SK-N-MC (cell line): ENCODE measurements at regions not wholly inside any gene's neighbourhood (a gene's known extent, or its start where the extent isn't known, plus 50 kb on each side); places are given as distances from the start of the nearest gene placed in this dataset.

Experiments
- DNase-seq: peaks from one replicate; pipeline ENCODE4 v3.0.0-alpha.2; 2011; ENCODE audit warnings: low read depth, low spot score
- H3K27ac ChIP-seq: fragments of 200-600 bp; sonication (generic); 2 replicates; pipeline ENCODE4 v1.5.1; 2016; ENCODE audit warnings: mixed run types
- H3K36me3 ChIP-seq: fragments of 200-600 bp; sonication (generic); 2 replicates; pipeline ENCODE4 v1.6.1; 2017; ENCODE audit warnings: antibody characterized with exemption, low read length, mixed read lengths; ENCODE audit not compliant: insufficient read depth
- H3K4me3 ChIP-seq: fragments of 200-600 bp; sonication (generic); 2 replicates; pipeline ENCODE4 v1.5.1; 2016
- H3K9ac ChIP-seq: fragments of 200-600 bp; sonication (generic); 2 replicates; pipeline ENCODE4 v1.8.0; 2017; ENCODE audit warnings: mixed run types, mixed read lengths; ENCODE audit not compliant: insufficient read length
- H3K9me3 ChIP-seq: fragments of 200-600 bp; sonication (generic); 2 replicates; pipeline ENCODE4 v1.6.1; 2017; ENCODE audit warnings: low read depth, mild to moderate bottlenecking, antibody characterized with exemption, low read length, moderate library complexity, mixed read lengths
- EZH2 ChIP-seq: fragments of 200-600 bp; sonication (generic); IDR thresholded peaks from one replicate; pipeline ENCODE4 v1.6.1; 2017; ENCODE audit warnings: antibody characterized with exemption
- FOXP2 ChIP-seq: optimal IDR thresholded peaks from 2 replicates; pipeline ENCODE3; 2011; ENCODE audit warnings: mild to moderate bottlenecking, moderate library complexity; ENCODE audit not compliant: insufficient read depth; ENCODE audit errors: extremely low read length, control extremely low read depth
- POLR2AphosphoS5 ChIP-seq: IDR thresholded peaks from 2 replicates; pipeline ENCODE4 v1.6.1; 2012; ENCODE audit warnings: mild to moderate bottlenecking, low read depth, low read length, borderline replicate concordance

DNA sequence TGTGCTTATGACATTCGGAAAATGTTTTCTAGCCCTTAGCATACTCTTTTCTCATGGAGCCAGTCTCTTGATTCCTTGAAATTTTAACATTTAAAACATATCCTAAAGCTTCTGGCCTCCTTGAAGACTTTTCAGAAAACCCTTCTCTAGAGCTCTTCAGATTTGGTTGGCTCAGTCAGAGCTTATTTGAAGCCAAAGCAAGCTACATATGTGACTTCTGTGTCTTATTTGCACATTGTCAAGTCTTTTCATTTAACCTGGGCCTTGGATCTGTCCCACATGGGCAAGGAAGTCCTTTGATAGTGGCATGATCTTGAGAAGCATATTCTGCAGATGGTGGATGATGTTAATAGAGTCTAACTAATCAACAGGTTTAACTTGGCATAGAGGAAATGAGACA is 116.5 kb downstream of the LACC1 start:
- DNase-seq: no peak
- Histone ChIP-seq H3K9ac (no peak overlapping the region), H3K9me3 (no peaks in the 10 kb centered on the region), H3K4me3 (no peak overlapping the region), H3K27ac (no peak overlapping the region), H3K36me3 (no peaks in the 10 kb centered on the region)
- TF ChIP-seq FOXP2: no peak
- TF ChIP-seq EZH2: no peak
- TF ChIP-seq POLR2AphosphoS5: no peak

- H3K9me3 ChIP-seq: no peaks in the 10 kb centered on the region
- H3K27ac ChIP-seq: no peak overlapping the region
- no peak overlapping the region for H3K4me3 ChIP-seq
- H3K36me3 ChIP-seq: no peaks in the 10 kb centered on the region
- no peak overlapping the region for H3K9ac ChIP-seq
- TF ChIP-seq FOXP2 (no peak), EZH2 (no peak), POLR2AphosphoS5 (no peak)
- DNase-seq: no peak
Measured at GRCh38 chr13:44003481-44003880, 123.8 kb downstream of the LACC1 start.

GRCh38 chr13:44004878-44005277 is 125.2 kb downstream of the LACC1 start:
- H3K36me3 ChIP-seq: no peaks in the 10 kb centered on the region
- DNase-seq: no peak

DNA sequence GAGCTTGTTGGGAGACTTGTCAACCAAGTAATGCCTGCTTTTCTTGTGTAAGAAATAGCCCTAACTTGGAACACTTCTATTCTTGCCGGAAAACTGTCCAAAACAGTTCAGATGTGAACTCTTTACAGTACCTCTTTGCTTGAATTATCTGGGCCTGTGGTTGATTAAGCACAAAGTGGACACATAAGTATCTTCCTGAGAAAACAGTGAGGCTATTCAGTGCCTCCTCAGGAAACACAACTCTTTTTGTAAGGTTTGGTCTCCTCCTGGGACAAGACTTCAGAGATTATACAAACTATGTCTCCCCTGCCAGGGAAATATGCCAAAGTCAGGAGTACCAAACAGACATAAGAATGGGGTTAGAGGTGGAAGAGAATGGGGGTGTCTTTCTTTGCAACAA is 127.7 kb downstream of the LACC1 start:
- H3K4me3 ChIP-seq: no peak overlapping the region
- no peak for DNase-seq
- H3K9me3 ChIP-seq: no peaks in the 10 kb centered on the region
- TF ChIP-seq EZH2 (no peak), POLR2AphosphoS5 (no peak), FOXP2 (no peak)
- H3K27ac ChIP-seq: no peak overlapping the region
- H3K36me3 ChIP-seq: no peaks in the 10 kb centered on the region
- H3K9ac ChIP-seq: no peak overlapping the region

More at GRCh38 chr13:44004878-44005277, 125.2 kb downstream of the LACC1 start:
- Histone ChIP-seq H3K9me3 (no peaks in the 10 kb centered on the region), H3K4me3 (no peak overlapping the region), H3K27ac (no peak overlapping the region), H3K9ac (no peak overlapping the region)
- TF ChIP-seq POLR2AphosphoS5 (no peak), EZH2 (no peak), FOXP2 (no peak)

GRCh38 chr13:44011036-44011435 is 131.3 kb downstream of the LACC1 start:
- no peaks in the 10 kb centered on the region for H3K36me3 ChIP-seq
- H3K9me3 ChIP-seq: no peaks in the 10 kb centered on the region
- no peak overlapping the region for H3K9ac ChIP-seq
- TF ChIP-seq FOXP2 (no peak), EZH2 (no peak)
- no peak for DNase-seq
- H3K4me3 ChIP-seq: no peak overlapping the region
- H3K27ac ChIP-seq: no peak overlapping the region

DNA sequence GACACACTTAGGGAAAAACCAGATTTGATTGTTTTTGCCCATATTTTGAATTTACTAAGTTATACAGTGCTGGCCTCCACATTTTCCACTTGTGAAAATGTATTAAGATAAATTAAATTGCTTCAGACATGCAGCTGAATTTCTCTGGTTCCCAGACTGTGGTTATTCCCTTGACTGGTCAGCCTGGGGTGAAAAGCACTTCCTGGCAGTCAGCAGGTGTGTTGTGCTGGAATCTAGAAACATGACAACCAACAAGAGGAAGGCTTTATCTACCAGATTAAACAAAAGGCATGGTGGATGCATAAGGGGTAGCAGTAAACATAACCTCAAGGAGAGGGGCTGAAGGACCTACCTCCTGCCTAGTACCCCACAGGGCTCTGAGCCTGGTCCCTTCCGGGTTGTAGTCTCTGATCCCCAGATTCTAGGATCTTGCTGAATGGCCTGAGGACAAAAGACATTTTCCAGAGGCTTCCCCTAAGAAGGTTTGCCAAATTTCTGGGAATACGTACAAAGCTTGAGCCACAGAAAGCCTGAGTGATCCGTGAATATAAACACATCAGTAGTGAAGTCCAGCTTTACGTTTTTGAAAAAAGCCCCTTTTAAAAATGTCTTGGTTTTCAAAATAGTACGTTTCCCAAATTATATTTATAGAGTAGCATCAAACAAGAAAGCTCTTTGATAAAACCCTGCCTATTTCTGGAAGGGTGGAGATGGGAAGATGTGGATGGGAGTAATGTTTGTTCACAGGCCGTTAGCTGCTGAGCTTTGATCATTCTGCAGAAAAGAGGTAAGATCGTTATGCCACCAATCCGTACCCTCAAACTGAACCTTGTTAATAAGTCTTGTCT is 133.4 kb downstream of the LACC1 start:
- Histone ChIP-seq H3K9ac (no peak overlapping the region), H3K27ac (no peak overlapping the region), H3K36me3 (no peaks in the 10 kb centered on the region), H3K4me3 (no peak overlapping the region), H3K9me3 (no peaks in the 10 kb centered on the region)
- DNase-seq: no peak
- TF ChIP-seq POLR2AphosphoS5 (no peak), EZH2 (no peak), FOXP2 (no peak)

GRCh38 chr13:44013758-44014291 is 134.1 kb downstream of the LACC1 start:
- no peaks in the 10 kb centered on the region for H3K36me3 ChIP-seq
- H3K4me3 ChIP-seq: no peak overlapping the region
- no peak for DNase-seq
- no peak overlapping the region for H3K27ac ChIP-seq
- no peak for TF ChIP-seq POLR2AphosphoS5
- TF ChIP-seq FOXP2: no peak
- no peak for TF ChIP-seq EZH2
- H3K9me3 ChIP-seq: no peaks in the 10 kb centered on the region
- no peak overlapping the region for H3K9ac ChIP-seq

DNA sequence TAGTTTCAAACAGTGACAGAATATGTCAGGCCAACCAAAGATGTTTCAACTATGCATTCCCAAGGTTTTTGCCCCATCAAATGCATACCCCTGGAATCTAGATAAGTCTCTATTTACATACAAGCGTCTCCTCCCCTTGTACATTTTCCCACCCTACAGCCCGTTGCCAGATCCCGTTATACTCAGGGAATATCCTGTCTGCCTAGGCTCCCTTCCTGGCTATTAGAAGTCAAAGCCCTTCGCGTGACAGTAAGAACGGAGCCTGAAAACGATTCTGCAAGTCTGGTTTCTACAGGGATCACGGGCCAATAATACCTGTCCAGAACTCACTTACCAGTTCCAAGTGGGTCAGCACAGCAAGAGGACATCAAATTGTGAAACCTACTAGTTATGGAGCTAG is 134.8 kb downstream of the LACC1 start:
- Histone ChIP-seq H3K9ac (no peak overlapping the region), H3K36me3 (no peaks in the 10 kb centered on the region), H3K4me3 (no peak overlapping the region), H3K9me3 (no peaks in the 10 kb centered on the region), H3K27ac (no peak overlapping the region)
- TF ChIP-seq POLR2AphosphoS5: no peak
- TF ChIP-seq EZH2: no peak
- TF ChIP-seq FOXP2: no peak
- DNase-seq: no peak

GRCh38 chr13:44015118-44015517 is 135.4 kb downstream of the LACC1 start:
- Histone ChIP-seq H3K9ac (no peak overlapping the region), H3K36me3 (no peaks in the 10 kb centered on the region), H3K4me3 (no peak overlapping the region), H3K9me3 (no peaks in the 10 kb centered on the region), H3K27ac (no peak overlapping the region)
- TF ChIP-seq FOXP2 (no peak), POLR2AphosphoS5 (no peak), EZH2 (no peak)
- no peak for DNase-seq
